ENCODE measurements at regions not wholly inside any gene's neighbourhood (a gene's known extent, or its start where the extent isn't known, plus 50 kb on each side); places are given as distances from the start of the nearest gene placed in this dataset.

DNA sequence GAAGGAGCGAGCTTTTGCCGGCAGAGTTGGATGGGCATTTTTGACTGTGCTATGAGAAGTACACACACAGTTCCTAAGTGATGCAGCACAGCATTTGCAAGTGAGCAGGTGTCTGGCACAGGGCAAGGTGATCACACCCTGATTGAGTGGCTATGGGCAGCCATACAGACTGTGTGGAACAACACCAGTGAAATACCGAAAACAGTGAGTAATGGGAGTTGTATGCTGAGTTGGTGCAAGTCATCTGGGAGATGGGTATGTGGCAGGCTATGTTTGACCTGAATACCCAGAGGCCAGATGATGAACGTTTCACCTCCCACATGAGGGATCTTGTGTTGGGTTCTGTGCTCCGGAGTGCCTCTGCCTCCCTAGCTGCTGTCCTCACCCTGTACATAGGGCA, 53.5 kb upstream of the TIPARP start:
- no peak overlapping the region for H3K4me3 ChIP-seq (ENCODE audit: low read depth in 1 of 2, low read length in 2 of 2)
- no peaks in the 10 kb centered on the region for H3K9me3 ChIP-seq (ENCODE audit: control insufficient read depth in 1 of 2, low read length in 2 of 2)
- no peak overlapping the region for H3K9ac ChIP-seq (ENCODE audit: low read depth in 1 of 2, low read length in 2 of 2)
- H3K27me3 ChIP-seq (ENCODE audit: control insufficient read depth in 1 of 2, insufficient read depth in 2 of 2, low read length in 2 of 2): no peaks in the 10 kb centered on the region
- no peaks in the 10 kb centered on the region for H3K36me3 ChIP-seq (ENCODE audit: control insufficient read depth in 1 of 2, insufficient read depth in 2 of 2, low read length in 2 of 2)
- H3K27ac ChIP-seq (ENCODE audit: low read depth, low read length): no peak overlapping the region
- H3K4me1 ChIP-seq (ENCODE audit: control insufficient read depth in 1 of 2, insufficient read depth in 2 of 2, low read length in 2 of 2): peaks cover 0 to 2% of the 10 kb centered on the region in 2 donors

DNA sequence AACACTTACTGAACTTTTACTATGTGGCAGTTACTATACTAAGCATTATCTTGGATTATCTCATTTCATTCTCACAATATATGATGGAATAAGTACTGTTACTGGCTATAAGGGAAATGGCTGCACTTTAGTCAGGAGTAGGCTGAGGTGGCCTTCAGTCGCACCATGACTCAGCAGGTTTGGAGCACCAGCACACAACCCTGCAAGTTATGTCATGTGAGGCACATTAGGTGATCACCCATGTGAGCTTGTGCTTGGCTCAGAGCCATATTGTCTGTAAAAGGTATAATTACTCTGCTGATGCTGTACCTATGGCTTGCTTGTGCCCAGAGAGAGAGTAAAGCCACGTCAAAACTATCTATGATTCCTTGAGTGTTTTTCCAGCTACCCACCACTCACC, 54.1 kb upstream of the TIPARP start:
- Histone ChIP-seq H3K4me3 (ENCODE audit: low read depth in 1 of 2, low read length in 2 of 2) (no peak overlapping the region), H3K27ac (ENCODE audit: low read depth, low read length) (no peak overlapping the region), H3K9me3 (ENCODE audit: control insufficient read depth in 1 of 2, low read length in 2 of 2) (no peaks in the 10 kb centered on the region), H3K4me1 (ENCODE audit: control insufficient read depth in 1 of 2, insufficient read depth in 2 of 2, low read length in 2 of 2) (peaks cover 0 to 2% of the 10 kb centered on the region in 2 donors), H3K27me3 (ENCODE audit: control insufficient read depth in 1 of 2, insufficient read depth in 2 of 2, low read length in 2 of 2) (no peaks in the 10 kb centered on the region), H3K9ac (ENCODE audit: low read depth in 1 of 2, low read length in 2 of 2) (no peak overlapping the region), H3K36me3 (ENCODE audit: control insufficient read depth in 1 of 2, insufficient read depth in 2 of 2, low read length in 2 of 2) (no peaks in the 10 kb centered on the region)

DNA sequence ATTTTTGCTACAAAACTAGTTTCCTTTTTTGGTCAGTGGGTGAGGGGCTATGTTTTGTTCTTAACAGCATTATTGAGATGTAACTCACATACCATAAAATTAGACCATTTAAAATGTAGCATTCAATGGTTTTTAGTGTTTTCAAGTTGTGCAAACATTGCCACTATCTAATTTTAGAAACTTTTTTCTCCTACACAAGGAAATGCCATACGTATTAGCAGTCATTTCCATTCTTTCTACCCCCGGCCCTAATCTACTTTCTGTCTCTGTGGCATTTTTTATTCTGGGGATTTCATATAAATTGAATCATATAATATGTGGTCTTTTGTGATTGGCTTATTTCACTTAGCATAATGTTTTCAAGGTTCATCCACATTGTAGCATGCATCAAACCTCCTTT, 55.0 kb upstream of the TIPARP start:
- H3K36me3 ChIP-seq (ENCODE audit: control insufficient read depth in 1 of 2, insufficient read depth in 2 of 2, low read length in 2 of 2): no peaks in the 10 kb centered on the region

DNA sequence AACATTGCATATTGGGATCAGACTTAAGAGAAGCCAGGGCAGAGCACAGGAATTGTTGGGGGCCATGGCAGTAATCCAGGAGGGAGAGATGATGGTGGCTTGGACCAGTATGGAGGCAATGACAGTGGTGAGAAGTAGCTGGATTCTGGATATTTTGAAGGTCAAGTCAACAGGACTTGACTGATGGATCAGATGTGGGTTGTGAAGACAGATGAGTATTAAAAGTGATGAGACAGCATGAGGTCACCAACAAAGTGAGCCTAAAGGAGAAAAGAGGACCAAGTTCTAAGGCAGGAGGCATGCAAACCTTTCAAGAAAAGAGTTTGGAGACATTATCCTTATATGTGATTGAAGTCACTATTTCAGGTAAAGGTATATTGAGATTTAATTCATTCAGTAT, 56.6 kb upstream of the TIPARP start:
- H3K36me3 ChIP-seq (ENCODE audit: control insufficient read depth in 1 of 2, insufficient read depth in 2 of 2, low read length in 2 of 2): no peaks in the 10 kb centered on the region
- no peak overlapping the region for H3K9ac ChIP-seq (ENCODE audit: low read depth in 1 of 2, low read length in 2 of 2)
- H3K27ac ChIP-seq (ENCODE audit: low read depth, low read length): no peak overlapping the region
- H3K4me3 ChIP-seq (ENCODE audit: low read depth in 1 of 2, low read length in 2 of 2): no peak overlapping the region
- H3K4me1 ChIP-seq (ENCODE audit: control insufficient read depth in 1 of 2, insufficient read depth in 2 of 2, low read length in 2 of 2): no peaks in the 10 kb centered on the region
- no peaks in the 10 kb centered on the region for H3K9me3 ChIP-seq (ENCODE audit: control insufficient read depth in 1 of 2, low read length in 2 of 2)
- H3K27me3 ChIP-seq (ENCODE audit: control insufficient read depth in 1 of 2, insufficient read depth in 2 of 2, low read length in 2 of 2): no peaks in the 10 kb centered on the region

More for the DNA sequence above, 55.0 kb upstream of the TIPARP start:
- H3K9ac ChIP-seq (ENCODE audit: low read depth in 1 of 2, low read length in 2 of 2): no peak overlapping the region
- H3K27ac ChIP-seq (ENCODE audit: low read depth, low read length): no peak overlapping the region
- H3K27me3 ChIP-seq (ENCODE audit: control insufficient read depth in 1 of 2, insufficient read depth in 2 of 2, low read length in 2 of 2): no peaks in the 10 kb centered on the region
- H3K4me1 ChIP-seq (ENCODE audit: control insufficient read depth in 1 of 2, insufficient read depth in 2 of 2, low read length in 2 of 2): peaks cover 0 to 2% of the 10 kb centered on the region in 2 donors
- H3K4me3 ChIP-seq (ENCODE audit: low read depth in 1 of 2, low read length in 2 of 2): no peak overlapping the region
- no peaks in the 10 kb centered on the region for H3K9me3 ChIP-seq (ENCODE audit: control insufficient read depth in 1 of 2, low read length in 2 of 2)

DNA sequence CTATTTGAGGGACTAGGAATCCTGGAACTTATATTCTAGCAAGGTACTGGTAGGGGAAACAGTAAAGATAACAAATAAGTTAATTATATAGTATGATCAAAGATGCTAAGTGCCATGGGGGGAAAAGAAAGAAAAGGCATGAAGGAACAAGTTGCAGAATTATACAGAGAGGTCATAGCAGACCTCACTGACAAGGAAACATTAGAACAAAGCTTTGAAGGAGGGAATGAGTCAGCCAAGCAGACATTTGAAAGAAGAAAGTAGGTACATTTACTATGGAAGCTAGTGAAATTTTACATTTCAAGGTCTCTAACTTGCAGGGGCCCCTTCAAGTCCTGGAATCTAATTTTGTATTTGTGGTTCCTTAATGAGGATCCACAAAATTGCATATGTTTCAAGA, 57.2 kb upstream of the TIPARP start:
- Histone ChIP-seq H3K9ac (ENCODE audit: low read depth in 1 of 2, low read length in 2 of 2) (no peak overlapping the region), H3K9me3 (ENCODE audit: control insufficient read depth in 1 of 2, low read length in 2 of 2) (no peaks in the 10 kb centered on the region), H3K4me3 (ENCODE audit: low read depth in 1 of 2, low read length in 2 of 2) (no peak overlapping the region), H3K4me1 (ENCODE audit: control insufficient read depth in 1 of 2, insufficient read depth in 2 of 2, low read length in 2 of 2) (no peaks in the 10 kb centered on the region), H3K27ac (ENCODE audit: low read depth, low read length) (no peak overlapping the region), H3K36me3 (ENCODE audit: control insufficient read depth in 1 of 2, insufficient read depth in 2 of 2, low read length in 2 of 2) (no peaks in the 10 kb centered on the region), H3K27me3 (ENCODE audit: control insufficient read depth in 1 of 2, insufficient read depth in 2 of 2, low read length in 2 of 2) (no peaks in the 10 kb centered on the region)

DNA sequence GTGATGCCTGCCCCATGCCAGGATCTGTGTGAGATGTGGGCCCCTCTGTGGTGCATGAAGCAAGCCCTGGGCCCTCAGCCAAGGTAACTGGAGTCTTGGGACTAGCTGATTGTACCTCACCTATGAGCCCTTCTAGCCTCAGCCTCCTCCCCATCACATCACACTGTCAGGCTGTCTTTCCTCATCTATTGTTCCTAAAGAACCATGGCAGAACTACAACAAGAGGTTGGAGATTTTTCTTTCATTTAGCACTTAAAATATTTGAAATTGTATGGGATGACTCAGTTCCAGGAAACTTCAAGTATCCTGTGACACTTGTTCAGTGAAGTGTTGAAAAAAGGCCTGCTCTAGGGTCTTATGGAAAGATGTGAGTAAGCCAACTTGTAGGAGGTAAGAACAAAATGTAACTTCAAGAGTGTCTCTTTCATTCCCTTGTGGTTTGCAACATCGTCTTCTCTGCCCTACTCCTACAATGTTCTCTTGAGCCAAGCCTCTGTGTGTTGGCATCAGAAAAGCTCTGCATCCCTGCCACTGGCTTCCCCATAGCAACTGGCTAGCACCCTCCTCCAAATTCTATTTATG, 58.7 kb upstream of the TIPARP start:
- Histone ChIP-seq H3K4me3 (ENCODE audit: low read depth in 1 of 2, low read length in 2 of 2) (no peak overlapping the region), H3K9ac (ENCODE audit: low read depth in 1 of 2, low read length in 2 of 2) (no peak overlapping the region), H3K27ac (ENCODE audit: low read depth, low read length) (no peak overlapping the region), H3K27me3 (ENCODE audit: control insufficient read depth in 1 of 2, insufficient read depth in 2 of 2, low read length in 2 of 2) (no peaks in the 10 kb centered on the region), H3K9me3 (ENCODE audit: control insufficient read depth in 1 of 2, low read length in 2 of 2) (no peaks in the 10 kb centered on the region), H3K36me3 (ENCODE audit: control insufficient read depth in 1 of 2, insufficient read depth in 2 of 2, low read length in 2 of 2) (no peaks in the 10 kb centered on the region), H3K4me1 (ENCODE audit: control insufficient read depth in 1 of 2, insufficient read depth in 2 of 2, low read length in 2 of 2) (peaks cover 0 to 4% of the 10 kb centered on the region in 2 donors)

DNA sequence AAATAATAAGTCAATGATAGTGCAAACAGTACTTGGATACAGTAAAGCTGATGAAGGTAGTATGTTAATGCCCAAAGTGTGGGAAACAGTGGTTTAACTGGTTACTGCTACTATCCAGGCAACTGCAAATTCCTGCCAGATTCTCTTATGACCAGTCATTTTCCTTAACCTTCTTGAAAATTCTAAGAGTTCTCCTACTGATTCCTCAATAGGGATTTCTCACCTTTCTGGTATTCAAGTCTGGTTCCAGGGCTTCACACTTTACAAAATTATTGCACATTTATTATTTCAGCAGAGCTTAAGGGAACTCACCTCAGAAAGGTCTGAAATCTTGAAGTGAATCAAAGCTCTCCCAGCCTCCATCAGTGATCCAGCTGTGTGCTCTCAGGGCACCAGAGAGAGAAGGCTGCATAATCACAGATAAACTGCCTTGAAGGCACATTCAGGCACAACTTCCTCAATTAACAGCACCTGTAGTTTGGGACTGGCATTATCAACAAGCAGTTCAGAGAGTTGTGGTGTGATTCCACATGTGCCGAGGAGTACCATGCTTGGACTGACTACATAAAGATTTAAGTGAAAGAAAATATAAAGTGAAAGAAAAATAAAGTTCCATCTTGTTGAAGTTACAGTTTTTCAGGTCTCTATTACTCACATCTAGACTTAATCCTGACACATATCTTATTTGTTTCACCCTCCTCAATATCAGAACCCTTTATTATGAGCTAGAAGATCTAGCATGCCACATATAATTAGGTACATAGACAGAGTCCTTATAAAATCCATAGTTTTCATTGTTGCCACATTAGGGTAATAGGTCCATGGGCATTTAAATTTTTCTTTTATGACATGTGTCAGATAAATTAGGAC, 59.5 kb upstream of the TIPARP start:
- no peaks in the 10 kb centered on the region for H3K9me3 ChIP-seq (ENCODE audit: control insufficient read depth in 1 of 2, low read length in 2 of 2)
- H3K4me3 ChIP-seq (ENCODE audit: low read depth in 1 of 2, low read length in 2 of 2): no peak overlapping the region
- H3K27me3 ChIP-seq (ENCODE audit: control insufficient read depth in 1 of 2, insufficient read depth in 2 of 2, low read length in 2 of 2): no peaks in the 10 kb centered on the region
- no peak overlapping the region for H3K9ac ChIP-seq (ENCODE audit: low read depth in 1 of 2, low read length in 2 of 2)
- H3K4me1 ChIP-seq (ENCODE audit: control insufficient read depth in 1 of 2, insufficient read depth in 2 of 2, low read length in 2 of 2): peaks cover 3 to 8% of the 10 kb centered on the region in 2 donors
- no peak overlapping the region for H3K27ac ChIP-seq (ENCODE audit: low read depth, low read length)
- no peaks in the 10 kb centered on the region for H3K36me3 ChIP-seq (ENCODE audit: control insufficient read depth in 1 of 2, insufficient read depth in 2 of 2, low read length in 2 of 2)

DNA sequence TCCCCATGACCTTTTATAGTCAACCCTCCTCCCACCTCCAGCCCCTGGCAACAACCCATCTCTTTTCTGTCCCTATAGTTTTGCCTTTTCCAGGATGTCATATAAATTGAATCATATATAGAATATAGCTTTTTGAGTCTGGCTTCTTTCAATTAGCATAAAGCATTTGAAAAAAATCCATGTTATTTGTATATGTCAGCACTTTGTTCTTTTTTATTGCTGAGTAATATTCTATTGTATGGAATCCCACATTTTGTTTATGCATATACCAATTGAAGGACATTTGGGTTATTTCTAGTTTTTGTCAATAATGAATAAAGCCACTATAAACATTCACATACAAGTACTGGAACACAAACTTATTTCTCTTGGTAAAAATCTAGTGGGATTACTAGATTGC, 58.0 kb upstream of the SSR3 start:
- H3K27ac ChIP-seq (ENCODE audit: low read depth, low read length): no peak overlapping the region
- no peak overlapping the region for H3K4me3 ChIP-seq (ENCODE audit: low read depth in 1 of 2, low read length in 2 of 2)
- H3K36me3 ChIP-seq (ENCODE audit: control insufficient read depth in 1 of 2, insufficient read depth in 2 of 2, low read length in 2 of 2): no peaks in the 10 kb centered on the region
- H3K27me3 ChIP-seq (ENCODE audit: control insufficient read depth in 1 of 2, insufficient read depth in 2 of 2, low read length in 2 of 2): no peaks in the 10 kb centered on the region
- H3K9me3 ChIP-seq (ENCODE audit: control insufficient read depth in 1 of 2, low read length in 2 of 2): no peaks in the 10 kb centered on the region
- peaks cover 14 to 15% of the 10 kb centered on the region in 2 donors for H3K4me1 ChIP-seq (ENCODE audit: control insufficient read depth in 1 of 2, insufficient read depth in 2 of 2, low read length in 2 of 2)
- H3K9ac ChIP-seq (ENCODE audit: low read depth in 1 of 2, low read length in 2 of 2): no peak overlapping the region

DNA sequence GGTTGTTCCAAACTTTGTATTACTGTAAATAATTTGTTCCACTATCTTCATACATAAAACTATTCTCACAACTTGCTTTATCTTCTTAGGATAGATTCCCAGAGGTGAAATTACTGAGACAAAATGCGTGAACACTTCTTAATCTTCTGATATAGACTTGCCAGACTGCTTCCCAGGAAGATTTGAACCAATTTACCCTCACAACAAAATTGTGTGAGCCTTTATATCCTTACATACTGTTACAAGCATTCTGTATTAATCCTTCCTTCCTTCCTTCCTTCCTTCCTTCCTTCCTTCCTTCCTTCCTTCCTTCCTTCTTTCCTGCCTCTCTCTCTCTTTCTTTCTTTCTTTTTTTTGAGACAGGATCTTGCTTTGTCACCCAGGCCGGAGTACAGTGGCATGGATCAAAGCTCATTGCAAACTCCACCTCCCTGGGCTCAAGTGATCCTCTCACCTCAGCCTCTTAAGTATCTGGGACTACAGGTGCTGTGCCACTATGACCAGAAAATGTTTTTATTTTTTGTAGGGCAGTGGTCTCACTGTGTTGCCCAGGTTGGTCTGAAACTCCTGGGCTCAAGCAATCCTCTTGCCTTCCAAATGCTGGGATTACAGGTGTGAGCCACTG, 57.1 kb upstream of the SSR3 start:
- no peaks in the 10 kb centered on the region for H3K36me3 ChIP-seq (ENCODE audit: control insufficient read depth in 1 of 2, insufficient read depth in 2 of 2, low read length in 2 of 2)
- no peak overlapping the region for H3K27ac ChIP-seq (ENCODE audit: low read depth, low read length)
- no peak overlapping the region for H3K9ac ChIP-seq (ENCODE audit: low read depth in 1 of 2, low read length in 2 of 2)
- no peak overlapping the region for H3K4me3 ChIP-seq (ENCODE audit: low read depth in 1 of 2, low read length in 2 of 2)
- no peaks in the 10 kb centered on the region for H3K27me3 ChIP-seq (ENCODE audit: control insufficient read depth in 1 of 2, insufficient read depth in 2 of 2, low read length in 2 of 2)
- peaks cover 14 to 15% of the 10 kb centered on the region in 2 donors for H3K4me1 ChIP-seq (ENCODE audit: control insufficient read depth in 1 of 2, insufficient read depth in 2 of 2, low read length in 2 of 2)
- H3K9me3 ChIP-seq (ENCODE audit: control insufficient read depth in 1 of 2, low read length in 2 of 2): no peaks in the 10 kb centered on the region

DNA sequence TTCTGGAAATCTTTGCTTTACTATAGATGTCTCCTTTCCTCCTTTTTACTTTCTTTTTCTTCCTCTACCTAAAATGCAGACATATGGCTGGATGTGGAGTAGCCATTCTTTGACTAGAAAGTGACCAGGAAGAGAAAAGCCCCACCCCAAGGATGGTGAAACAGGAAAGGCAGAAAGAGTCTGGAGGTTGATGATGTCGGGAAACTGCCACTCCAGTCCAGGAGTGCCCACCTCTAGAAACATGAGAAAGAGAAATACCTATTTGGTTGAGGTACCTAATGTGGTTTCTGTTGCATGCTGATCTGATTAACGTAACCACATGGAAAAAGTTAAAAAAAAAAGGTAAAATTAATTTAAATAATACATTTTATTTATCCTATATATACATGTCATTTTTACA, 55.2 kb upstream of the SSR3 start:
- H3K36me3 ChIP-seq (ENCODE audit: control insufficient read depth in 1 of 2, insufficient read depth in 2 of 2, low read length in 2 of 2): no peaks in the 10 kb centered on the region
- peaks cover 20 to 23% of the 10 kb centered on the region in 2 donors for H3K4me1 ChIP-seq (ENCODE audit: control insufficient read depth in 1 of 2, insufficient read depth in 2 of 2, low read length in 2 of 2)
- no peaks in the 10 kb centered on the region for H3K27me3 ChIP-seq (ENCODE audit: control insufficient read depth in 1 of 2, insufficient read depth in 2 of 2, low read length in 2 of 2)
- H3K4me3 ChIP-seq (ENCODE audit: low read depth in 1 of 2, low read length in 2 of 2): no peak overlapping the region
- H3K9me3 ChIP-seq (ENCODE audit: control insufficient read depth in 1 of 2, low read length in 2 of 2): no peaks in the 10 kb centered on the region
- H3K27ac ChIP-seq (ENCODE audit: low read depth, low read length): no peak overlapping the region
- no peak overlapping the region for H3K9ac ChIP-seq (ENCODE audit: low read depth in 1 of 2, low read length in 2 of 2)

Data from duodenal mucosa (tissue), 2 donors.